ENCODE measurements at regions not wholly inside any gene's neighbourhood (a gene's known extent, or its start where the extent isn't known, plus 50 kb on each side); places are given as distances from the start of the nearest gene placed in this dataset.
"Not testable (repeated sequence)": the region's sequence is repeated elsewhere in the genome, so short reads cannot be mapped to it uniquely, and the experiment has no call there.

GRCh38 chr1:20432341-20432740 lies 53.7 kb downstream of the CAMK2N1 start:
- DNase-seq (ENCODE audit: low read depth): no peak

- no peak for DNase-seq (ENCODE audit: low read depth)
Measured at GRCh38 chr1:20431176-20431460, 54.9 kb downstream of the CAMK2N1 start.

- DNase-seq (ENCODE audit: low read depth): no peak
Measured at GRCh38 chr1:20430355-20431175, 55.4 kb downstream of the CAMK2N1 start.

- DNase-seq (ENCODE audit: low read depth): no peak
Measured at GRCh38 chr1:20429296-20429695, 56.7 kb downstream of the CAMK2N1 start.

- DNase-seq (ENCODE audit: low read depth): no peak
Measured at GRCh38 chr1:20428841-20429240, 57.2 kb downstream of the CAMK2N1 start.

GRCh38 chr1:20426923-20427322 lies 59.1 kb downstream of the CAMK2N1 start:
- DNase-seq (ENCODE audit: low read depth): peak; percentile 47

- no peak for DNase-seq (ENCODE audit: low read depth)
Measured at GRCh38 chr1:20426371-20426770, 59.6 kb downstream of the CAMK2N1 start.

- DNase-seq (ENCODE audit: low read depth): no peak
Measured at GRCh38 chr1:20425622-20426021, 60.4 kb downstream of the CAMK2N1 start.

GRCh38 chr1:20423169-20423795 lies 62.7 kb downstream of the CAMK2N1 start:
- no peak for DNase-seq (ENCODE audit: low read depth)

GRCh38 chr1:20421441-20421840 lies 64.6 kb downstream of the CAMK2N1 start:
- no peak for DNase-seq (ENCODE audit: low read depth)

- DNase-seq (ENCODE audit: low read depth): no peak
Measured at GRCh38 chr1:20417581-20417980, 68.4 kb downstream of the CAMK2N1 start.

GRCh38 chr1:20416706-20417105 lies 69.3 kb downstream of the CAMK2N1 start:
- no peak for DNase-seq (ENCODE audit: low read depth)

GRCh38 chr1:20413776-20414140 lies 72.3 kb downstream of the CAMK2N1 start:
- no peak for DNase-seq (ENCODE audit: low read depth)

- no peak for DNase-seq (ENCODE audit: low read depth)
Measured at GRCh38 chr1:20413136-20413775, 72.8 kb downstream of the CAMK2N1 start.

GRCh38 chr1:20411196-20411980 lies 74.6 kb downstream of the CAMK2N1 start:
- peak; percentile 80 for DNase-seq (ENCODE audit: low read depth)

- DNase-seq (ENCODE audit: low read depth): no peak
Measured at GRCh38 chr1:20410503-20410902, 75.5 kb downstream of the CAMK2N1 start.

- DNase-seq (ENCODE audit: low read depth): no peak
Measured at GRCh38 chr1:20409971-20410370, 76.0 kb downstream of the CAMK2N1 start.

- no peak for DNase-seq (ENCODE audit: low read depth)
Measured at GRCh38 chr1:20409012-20409411, 77.0 kb downstream of the CAMK2N1 start.

GRCh38 chr1:20408133-20408650 lies 77.8 kb downstream of the CAMK2N1 start:
- DNase-seq (ENCODE audit: low read depth): not testable (repeated sequence)

GRCh38 chr1:20405893-20406604 lies 80.0 kb downstream of the CAMK2N1 start:
- no peak for DNase-seq (ENCODE audit: low read depth)

- DNase-seq (ENCODE audit: low read depth): no peak
Measured at GRCh38 chr1:20405051-20405754, 80.8 kb downstream of the CAMK2N1 start.
